ENCODE measurements at regions not wholly inside any gene's neighbourhood (a gene's known extent, or its start where the extent isn't known, plus 50 kb on each side); places are given as distances from the start of the nearest gene placed in this dataset.

- no peak overlapping the region for H3K27ac ChIP-seq (ENCODE audit: low read depth in 1 of 2, low read length in 2 of 2)
- Mint-ChIP-seq H3K27me3 (ENCODE audit: low read depth in 3 of 3) (peaks cover 0 to 2% (median 0%) of the 10 kb centered on the region in 3 donors), H3K9me3 (peaks cover 0 to 6% (median 2%) of the 10 kb centered on the region in 7 donors), H3K36me3 (no peaks in the 10 kb centered on the region), H3K27ac (no peak overlapping the region), H3K4me1 (no peaks in the 10 kb centered on the region), H3K4me3 (no peak overlapping the region)
- TF ChIP-seq CTCF (IDR thresholded peaks at IDR 0.05), result no peak
- no peak overlapping the region for H3K4me2 ChIP-seq (replicated peaks; ENCODE audit: extremely low read depth, low read length, poor library complexity, severe bottlenecking)
- H3K9me3 ChIP-seq (replicated peaks in 1 of 2; ENCODE audit: control insufficient read depth in 1 of 2, insufficient read depth in 1 of 2, low read length in 2 of 2), result no peaks in the 10 kb centered on the region
- no peak overlapping the region for H2AFZ ChIP-seq (ENCODE audit: insufficient read depth, low read depth, low read length, poor library complexity, severe bottlenecking)
- 100% methylated on average over 1 of the region's 3 CpGs for WGBS (ENCODE audit: insufficient coverage)
- intact Hi-C loops (cut with micrococcal nuclease), result no loop called here
- H3K36me3 ChIP-seq (replicated peaks in 1 of 2; ENCODE audit: control insufficient read depth in 1 of 2, insufficient read depth in 2 of 2, low read length in 2 of 2), result no peaks in the 10 kb centered on the region
- no peaks in the 10 kb centered on the region for H4K20me1 ChIP-seq (ENCODE audit: insufficient read depth, low read length)
- H3K4me3 ChIP-seq (replicated peaks in 1 of 3; ENCODE audit: low read depth in 2 of 3, low read length in 3 of 3), result no peak overlapping the region
- DNase-seq, result no peak
- no peaks in the 10 kb centered on the region for H3K4me1 ChIP-seq (ENCODE audit: control insufficient read depth in 1 of 2, insufficient read depth in 2 of 2, low read length in 2 of 2)
- H3K27me3 ChIP-seq (ENCODE audit: control insufficient read depth in 2 of 2, insufficient read depth in 2 of 2, low read length in 2 of 2), result no peaks in the 10 kb centered on the region
- H3K79me2 ChIP-seq (ENCODE audit: insufficient read depth, low read length), result no peaks in the 10 kb centered on the region
- no peak overlapping the region for H3K9ac ChIP-seq (ENCODE audit: insufficient read depth, low read length, poor library complexity, severe bottlenecking)
These were observed 515.7 kb downstream of the PSAT1 start for GRCh38 chr9:78812665-78813064.

- H4K20me1 ChIP-seq (ENCODE audit: insufficient read depth, low read length), result no peaks in the 10 kb centered on the region
- Mint-ChIP-seq H3K4me3 (no peak overlapping the region), H3K4me1 (no peaks in the 10 kb centered on the region), H3K9me3 (peaks cover 0 to 6% (median 0%) of the 10 kb centered on the region in 7 donors), H3K36me3 (no peaks in the 10 kb centered on the region), H3K27ac (no peak overlapping the region), H3K27me3 (ENCODE audit: low read depth in 3 of 3) (peaks cover 0 to 2% (median 0%) of the 10 kb centered on the region in 3 donors)
- H3K27me3 ChIP-seq (ENCODE audit: control insufficient read depth in 2 of 2, insufficient read depth in 2 of 2, low read length in 2 of 2), result no peaks in the 10 kb centered on the region
- no peak overlapping the region for H3K4me3 ChIP-seq (replicated peaks in 1 of 3; ENCODE audit: low read depth in 2 of 3, low read length in 3 of 3)
- H3K36me3 ChIP-seq (replicated peaks in 1 of 2; ENCODE audit: control insufficient read depth in 1 of 2, insufficient read depth in 2 of 2, low read length in 2 of 2), result no peaks in the 10 kb centered on the region
- H3K4me1 ChIP-seq (ENCODE audit: control insufficient read depth in 1 of 2, insufficient read depth in 2 of 2, low read length in 2 of 2), result no peaks in the 10 kb centered on the region
- H3K9me3 ChIP-seq (replicated peaks in 1 of 2; ENCODE audit: control insufficient read depth in 1 of 2, insufficient read depth in 1 of 2, low read length in 2 of 2), result no peaks in the 10 kb centered on the region
- TF ChIP-seq CTCF (IDR thresholded peaks at IDR 0.05), result no peak
- intact Hi-C loops (cut with micrococcal nuclease), result no loop called here
- H3K4me2 ChIP-seq (replicated peaks; ENCODE audit: extremely low read depth, low read length, poor library complexity, severe bottlenecking), result no peak overlapping the region
- H3K79me2 ChIP-seq (ENCODE audit: insufficient read depth, low read length), result no peaks in the 10 kb centered on the region
- DNase-seq, result no peak
- no peak overlapping the region for H2AFZ ChIP-seq (ENCODE audit: insufficient read depth, low read depth, low read length, poor library complexity, severe bottlenecking)
- no peak overlapping the region for H3K27ac ChIP-seq (ENCODE audit: low read depth in 1 of 2, low read length in 2 of 2)
- 100% methylated on average over 1 of the region's 15 CpGs for WGBS (ENCODE audit: insufficient coverage)
- H3K9ac ChIP-seq (ENCODE audit: insufficient read depth, low read length, poor library complexity, severe bottlenecking), result no peak overlapping the region
These were observed 516.8 kb downstream of the PSAT1 start for GRCh38 chr9:78813602-78814180.

Data from CD14-positive monocyte (primary cell).